SHP77 (cell line): ENCODE measurements at regions not wholly inside any gene's neighbourhood (a gene's known extent, or its start where the extent isn't known, plus 50 kb on each side); places are given as distances from the start of the nearest gene placed in this dataset.
A peak's percentile ranks its signal among the peaks of the same experiment; 100 is the strongest.
"Not testable (repeated sequence)": the region's sequence is repeated elsewhere in the genome, so short reads cannot be mapped to it uniquely, and the experiment has no call there.

ENCODE experiments used
- DNase-seq, 2 experiments: peaks; one replicate each; lab custom pipeline; 2025; lab: John Stamatoyannopoulos, UW

DNA sequence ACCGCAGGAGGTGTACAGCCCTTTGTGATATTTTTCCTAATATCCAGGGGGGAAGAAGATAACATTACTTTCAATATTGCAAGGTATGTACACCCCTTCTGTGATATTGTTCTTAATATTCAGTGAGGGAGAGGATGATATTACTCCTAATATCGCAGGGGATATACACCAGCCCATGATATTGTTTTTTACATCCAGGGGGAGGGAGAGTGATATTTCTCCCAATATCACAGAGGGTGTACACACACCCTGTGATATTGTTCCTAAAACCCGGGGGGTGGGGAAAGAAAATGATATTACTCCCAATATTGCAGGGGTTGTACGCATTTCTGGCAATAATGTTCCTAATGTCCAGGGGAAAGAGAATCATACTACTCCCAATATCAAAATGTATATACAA is 58.0 kb upstream of the SLC25A48 start:
- DNase-seq, result no peak

DNA sequence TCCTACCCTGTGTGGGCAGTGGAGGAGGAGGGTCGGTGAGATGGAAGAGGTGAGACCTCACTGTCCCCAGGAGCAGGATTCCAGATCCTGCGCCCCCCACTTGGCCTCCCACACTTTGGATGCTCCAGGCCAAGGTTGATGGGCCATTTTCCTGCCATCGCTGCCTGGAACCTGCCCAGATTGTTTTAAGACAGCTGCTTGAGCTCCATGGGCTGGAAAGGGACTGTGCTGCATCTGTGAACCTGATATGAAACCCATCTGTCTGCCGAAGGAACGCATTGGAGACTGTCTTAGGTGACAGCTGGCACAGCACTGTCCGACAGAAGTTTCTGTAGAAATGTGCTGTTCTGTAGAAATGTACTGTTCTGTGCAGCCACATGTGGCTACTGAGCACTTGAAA is 72.7 kb upstream of the SLC25A48 start:
- no peak for DNase-seq

DNA sequence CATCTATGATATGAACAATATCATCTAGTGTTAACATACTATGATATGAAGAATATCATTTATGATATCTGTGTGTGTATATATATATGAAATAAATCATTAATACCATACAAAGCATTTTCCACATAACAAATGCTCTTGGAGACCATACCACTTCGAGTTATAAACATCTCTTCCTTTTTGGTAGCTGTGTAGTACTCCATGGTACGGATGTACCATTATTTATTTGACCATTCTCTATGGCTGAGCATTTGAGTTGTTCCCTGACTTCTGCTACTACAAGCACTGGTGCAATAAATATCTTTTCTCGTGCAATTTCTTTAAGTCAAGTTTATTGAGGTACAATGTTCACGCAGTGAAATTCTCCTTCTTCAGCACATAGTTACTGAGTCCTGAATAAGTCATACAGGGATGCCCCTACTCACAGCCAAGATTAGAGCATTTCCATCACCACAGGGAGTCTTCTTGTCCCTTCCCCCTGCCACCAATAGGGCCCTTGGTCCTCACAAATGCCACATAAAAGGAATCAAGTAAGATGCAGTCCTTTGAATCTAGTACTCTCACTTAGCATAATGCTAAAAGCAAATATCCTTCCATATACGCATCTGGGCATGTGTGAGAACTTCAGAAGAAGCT is 75.2 kb upstream of the SLC25A48 start:
- no peak for DNase-seq

DNA sequence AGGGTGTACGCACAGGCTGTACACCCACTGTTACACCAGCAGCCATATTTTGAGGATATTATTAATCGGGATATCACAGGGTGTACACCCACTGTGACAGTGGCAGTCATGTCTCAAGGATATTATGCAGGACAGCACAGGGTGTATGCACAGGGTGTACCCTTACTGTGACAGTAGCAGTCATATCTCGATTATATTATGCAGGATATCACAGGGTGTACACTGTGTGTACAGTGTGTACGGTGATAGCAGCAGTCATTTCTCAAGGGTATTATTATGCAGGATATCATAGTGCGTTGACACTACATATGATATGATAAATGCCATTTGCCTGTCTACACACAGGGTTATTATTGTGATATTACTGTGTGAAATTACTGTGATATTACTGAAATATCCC is 80.5 kb upstream of the SLC25A48 start:
- DNase-seq, result no peak

DNA sequence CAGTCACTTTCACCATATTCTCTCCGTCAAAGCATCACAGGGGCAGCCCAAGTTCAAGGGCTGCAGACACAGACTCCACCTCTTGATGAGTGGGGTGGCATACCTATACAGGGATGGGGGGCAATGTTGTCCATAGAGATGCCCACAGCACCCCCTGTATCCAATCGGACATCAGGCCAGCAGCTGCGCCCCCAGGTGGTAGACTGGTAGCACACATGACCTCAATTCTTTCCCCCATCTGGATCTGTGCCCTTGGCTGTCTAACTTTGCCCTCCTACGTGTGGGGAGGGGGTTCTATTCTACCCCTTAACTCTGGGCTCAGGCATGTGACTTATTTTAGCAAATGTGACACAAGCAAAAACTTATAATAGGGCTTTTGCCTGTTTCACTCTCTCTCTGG is 84.0 kb upstream of the SLC25A48 start:
- no peak for DNase-seq

DNA sequence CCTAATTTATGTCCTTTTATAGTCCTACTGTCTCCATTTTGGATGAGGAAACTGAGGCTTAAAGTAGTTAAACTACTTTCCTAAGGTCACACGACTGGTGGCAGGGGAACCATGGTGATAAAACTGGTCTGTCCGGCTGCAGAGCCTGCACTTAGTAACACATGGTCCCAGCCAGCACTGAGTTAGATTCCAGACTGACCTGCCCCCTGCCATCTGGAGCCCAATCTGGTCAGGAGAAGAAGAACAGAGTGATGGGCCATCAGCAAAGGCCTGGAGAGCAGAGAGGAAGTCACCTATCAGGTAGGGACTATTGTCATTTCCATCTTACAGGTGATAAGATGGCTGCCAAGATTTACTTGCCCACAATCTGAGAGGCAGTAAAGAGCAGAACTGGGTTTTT is 86.6 kb upstream of the SLC25A48 start:
- DNase-seq, result no peak

DNA sequence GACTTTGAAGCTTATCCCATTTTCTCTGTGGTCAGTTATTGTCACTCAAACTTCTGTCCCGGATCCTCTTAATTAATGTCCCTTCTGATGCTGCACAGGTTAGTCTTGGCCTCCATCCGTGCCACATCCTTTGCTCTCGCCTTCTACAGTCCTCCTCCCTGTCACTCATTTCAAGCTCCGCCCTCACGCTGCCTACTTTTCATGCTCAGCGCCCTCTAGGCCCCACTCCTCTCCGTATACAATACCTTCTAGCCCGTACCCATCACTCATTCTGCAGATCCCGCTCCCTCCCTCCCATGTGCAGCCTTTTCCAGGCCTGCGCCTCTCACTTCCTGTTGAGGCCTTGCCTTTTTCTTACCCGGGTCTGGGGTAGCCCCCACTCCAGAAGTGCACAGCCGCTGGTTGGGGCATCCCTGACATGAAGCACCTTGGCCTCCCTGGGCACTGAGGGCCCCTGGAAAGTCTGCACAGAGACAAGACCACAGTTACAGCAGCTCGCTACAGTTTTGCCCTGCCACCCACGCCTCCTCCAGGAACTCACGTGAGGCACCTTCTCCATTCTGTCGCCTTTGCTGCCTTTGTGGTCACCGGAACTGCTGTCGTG is 88.5 kb upstream of the SLC25A48 start:
- DNase-seq, result peak in 1 of 2 experiments; percentile 6

DNA sequence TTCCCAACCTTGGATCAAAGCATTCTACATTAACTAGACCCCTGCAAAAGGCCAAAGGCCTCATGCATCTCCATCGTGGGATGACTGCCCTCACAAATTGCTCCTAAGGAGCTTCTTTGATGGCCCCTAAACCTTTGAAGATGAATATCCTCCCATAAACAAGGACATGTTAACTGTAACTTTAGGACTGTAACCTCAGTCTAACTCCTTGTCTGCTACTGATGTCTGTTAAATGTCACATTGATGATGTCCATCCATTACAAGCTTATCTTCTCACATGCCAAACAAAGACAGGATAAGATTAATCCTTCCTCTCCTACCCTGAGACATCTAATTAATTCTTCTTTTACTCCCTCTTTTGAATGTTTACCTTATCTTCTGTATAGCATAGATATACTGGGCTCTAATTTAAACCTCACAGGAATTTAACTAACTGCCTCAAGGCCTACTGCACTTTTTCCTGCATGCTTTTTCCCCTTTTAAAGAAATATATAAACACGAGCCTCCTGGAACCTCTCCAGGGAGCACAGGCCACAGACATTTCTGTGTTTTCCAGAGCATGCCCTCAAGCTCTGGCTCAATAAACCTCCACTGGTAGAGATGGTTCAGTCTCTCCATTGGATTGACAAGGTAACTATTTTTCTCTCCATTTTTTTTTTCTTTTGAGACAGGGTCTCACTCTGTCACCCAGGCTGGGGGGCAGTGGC is 90.6 kb upstream of the SLC25A48 start:
- DNase-seq, result no peak

DNA sequence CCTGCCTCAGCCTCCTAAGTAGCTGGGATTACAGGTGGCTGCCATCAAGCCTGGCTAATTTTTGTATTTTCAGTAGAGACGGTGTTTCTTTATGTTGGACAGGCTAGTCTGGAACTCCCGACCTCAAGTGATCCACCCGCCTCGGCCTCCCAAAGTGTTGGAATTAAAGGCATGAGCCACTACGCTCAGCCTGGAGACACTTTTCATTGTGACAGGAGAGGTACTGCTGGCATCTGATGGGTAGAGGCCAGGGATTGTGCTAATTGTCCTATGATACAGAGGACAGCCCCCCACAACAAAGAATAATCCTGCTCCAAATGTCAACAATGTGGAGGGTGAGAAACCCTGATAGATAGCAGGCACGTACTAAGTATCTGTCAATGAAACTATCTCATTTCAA is 91.3 kb upstream of the SLC25A48 start:
- DNase-seq, result no peak

DNA sequence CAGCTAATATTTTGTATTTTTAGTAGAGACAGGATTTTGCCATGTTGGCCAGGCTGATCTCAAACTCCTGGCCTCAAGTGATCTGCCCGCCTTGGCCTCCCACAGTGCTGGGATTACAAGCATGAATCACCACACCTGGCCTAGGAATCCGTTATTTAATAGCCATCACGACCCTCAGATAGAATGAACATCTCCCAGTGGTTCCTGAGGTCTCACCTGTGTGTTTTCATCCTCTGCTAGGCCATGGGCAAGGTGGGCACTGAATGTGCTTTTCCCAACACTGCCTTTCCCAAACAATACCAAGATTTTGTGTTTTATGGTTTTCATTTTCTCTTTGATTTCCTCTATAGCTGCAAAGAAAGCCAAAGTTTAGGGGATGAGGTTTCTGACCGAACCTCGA is 92.2 kb upstream of the SLC25A48 start:
- not testable (repeated sequence) for DNase-seq

DNA sequence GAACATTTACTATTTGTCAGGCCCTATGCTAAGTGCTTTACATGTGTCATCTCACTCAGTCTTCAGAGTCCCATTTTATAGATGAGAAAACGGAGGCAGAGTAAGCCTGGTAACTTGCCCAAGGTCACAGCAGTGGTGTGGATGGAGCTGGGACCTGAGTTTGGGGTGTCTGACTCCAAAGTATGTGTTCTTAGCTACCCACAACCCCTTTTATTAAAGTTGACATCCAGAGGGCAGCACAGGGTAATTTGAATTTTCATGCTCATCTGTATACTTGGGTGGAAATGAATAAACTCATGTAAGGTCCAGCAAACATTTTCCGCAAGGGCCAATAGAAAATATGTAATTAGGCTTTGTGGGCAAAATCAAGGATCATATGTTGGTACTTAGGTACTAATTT is 93.4 kb upstream of the SLC25A48 start:
- DNase-seq, result no peak

DNA sequence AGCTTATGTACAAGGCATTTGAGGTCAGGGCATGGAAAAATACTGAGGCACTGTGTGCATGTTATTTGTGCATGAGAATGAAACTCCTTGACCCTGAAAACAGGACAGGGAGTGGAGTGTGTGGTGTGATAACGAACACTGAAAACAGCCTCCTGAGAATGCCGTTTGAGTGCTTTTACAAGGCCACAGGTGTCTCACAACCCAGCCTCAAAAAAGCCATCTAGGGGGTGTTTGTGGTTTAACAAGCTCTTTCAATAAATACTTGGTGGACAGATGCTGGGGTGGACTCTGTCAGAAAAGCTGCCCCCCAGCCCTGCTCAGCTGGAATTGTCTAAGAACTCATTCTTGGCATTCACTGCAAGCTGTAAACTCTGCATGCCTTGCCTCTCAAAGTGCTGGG is 94.0 kb upstream of the SLC25A48 start:
- DNase-seq, result no peak

DNA sequence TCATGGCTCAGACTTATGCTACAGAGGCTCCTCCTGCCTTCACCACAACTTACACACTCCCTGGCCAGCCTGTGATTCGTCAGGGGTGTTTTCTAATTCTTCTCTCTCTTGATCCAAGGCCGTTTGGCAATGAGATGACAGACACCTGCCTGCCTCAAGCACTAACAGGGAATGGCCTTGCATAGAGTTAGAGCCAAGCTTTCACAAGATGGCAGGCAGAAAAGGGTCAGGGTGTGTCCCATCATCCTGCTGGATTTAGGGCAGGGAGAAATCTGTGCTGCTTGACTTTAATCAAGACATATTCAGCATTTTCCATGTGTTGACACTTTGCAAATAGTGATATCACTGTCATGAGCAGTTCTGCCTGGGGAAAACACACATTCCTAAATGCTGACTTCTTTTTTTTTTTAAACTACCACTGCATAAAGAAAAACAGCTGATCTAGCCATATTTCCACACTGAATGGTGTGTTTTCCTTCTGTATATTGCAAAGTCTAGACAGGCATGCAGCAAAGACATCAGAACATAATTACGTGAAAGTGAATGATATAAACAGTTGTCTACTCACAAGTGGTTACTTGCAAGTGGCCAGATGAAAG is 95.0 kb upstream of the SLC25A48 start:
- no peak for DNase-seq

DNA sequence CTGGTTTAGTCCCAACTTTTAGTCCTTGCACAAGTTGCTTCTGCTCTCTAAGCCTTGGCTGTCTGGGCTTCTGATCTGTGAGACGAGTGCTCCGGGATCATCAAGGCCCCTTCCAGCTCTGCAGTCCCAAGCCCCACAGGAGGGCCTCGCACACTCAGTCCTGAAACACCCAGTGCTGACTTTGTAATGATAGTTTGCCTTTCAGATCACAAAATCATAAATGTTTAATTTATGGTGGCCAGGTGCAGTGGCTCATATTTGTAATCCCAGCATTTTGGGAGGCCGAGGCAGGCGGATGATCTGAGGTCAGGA is 95.9 kb upstream of the SLC25A48 start:
- DNase-seq, result no peak

DNA sequence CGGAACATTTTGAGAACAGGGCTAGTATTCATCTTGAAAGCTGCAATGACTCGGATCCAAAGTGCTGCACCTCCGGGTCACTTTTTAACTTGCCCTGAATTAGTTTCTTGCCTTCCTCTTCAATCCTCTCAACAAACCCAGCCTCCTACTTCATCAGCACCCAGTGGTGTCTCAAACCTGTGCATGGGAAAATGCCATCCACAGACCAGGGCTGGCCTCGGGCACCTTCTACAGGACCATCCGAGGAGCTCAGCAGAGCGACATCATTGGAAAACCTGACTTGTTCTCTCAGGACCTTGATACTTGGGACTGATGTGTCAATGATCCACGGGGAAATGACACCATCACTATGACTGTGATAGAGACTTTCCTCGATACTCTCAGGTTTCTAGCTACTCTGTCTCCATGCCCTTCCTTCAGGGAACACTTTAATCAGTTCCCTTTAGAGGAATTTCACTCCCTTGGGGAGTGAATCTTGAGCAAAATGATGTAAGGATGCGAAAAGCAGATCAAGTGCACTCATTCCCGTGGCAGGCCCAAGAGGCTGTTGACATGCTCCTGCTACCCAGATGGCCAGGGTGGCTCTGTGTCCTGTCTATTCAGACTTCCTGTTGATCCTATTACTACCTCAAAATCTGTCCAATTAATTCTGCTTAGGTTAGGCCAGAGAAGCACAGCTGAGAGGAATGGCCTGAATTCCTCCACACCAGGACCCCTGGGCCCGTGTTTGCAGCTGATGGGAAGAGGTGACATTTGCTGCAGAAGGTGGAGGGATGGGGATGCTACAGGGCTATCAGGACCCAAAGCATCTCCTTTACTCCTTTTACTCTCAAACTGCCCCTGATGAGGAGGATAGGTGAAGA is 96.5 kb upstream of the SLC25A48 start:
- DNase-seq, result no peak

DNA sequence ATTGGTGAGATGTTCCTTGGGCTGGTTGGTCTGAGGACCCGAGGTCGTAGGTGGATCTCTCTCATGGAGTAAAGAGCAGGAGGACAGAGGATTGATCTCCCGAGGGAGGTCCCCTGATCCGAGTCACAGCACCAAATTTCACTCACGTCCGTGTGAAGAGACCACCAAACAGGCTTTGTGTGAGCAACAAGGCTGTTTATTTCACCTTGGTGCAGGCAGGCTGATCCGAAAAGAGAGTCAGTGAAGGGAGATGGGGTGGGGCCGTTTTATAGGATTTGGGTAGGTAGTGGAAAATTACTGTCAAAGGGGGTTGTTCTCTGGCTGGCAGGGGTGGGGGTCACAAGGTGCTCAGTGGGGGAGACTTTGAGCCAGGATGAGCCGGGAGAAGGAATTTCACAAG is 97.5 kb upstream of the SLC25A48 start:
- not testable (repeated sequence) for DNase-seq

DNA sequence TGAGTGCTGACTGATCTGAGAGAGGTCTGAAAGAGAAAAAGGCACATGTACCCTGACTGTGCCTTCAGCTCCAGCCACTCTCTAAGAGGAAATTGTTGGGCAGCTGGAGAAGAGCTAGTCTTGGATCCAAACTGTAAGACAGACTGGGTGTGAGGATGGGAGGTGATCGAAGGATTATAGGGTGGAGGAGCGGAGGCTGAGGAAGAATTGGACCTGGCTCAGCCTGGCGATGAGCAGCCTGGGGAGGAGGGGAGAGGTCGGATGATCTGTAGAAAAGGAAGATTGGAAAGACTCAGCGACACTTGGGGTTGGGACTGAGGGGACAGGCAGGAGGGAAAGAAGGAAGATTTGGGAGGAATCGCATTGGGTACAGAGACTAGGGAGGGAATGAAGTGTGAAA is 98.6 kb upstream of the SLC25A48 start:
- no peak for DNase-seq

DNA sequence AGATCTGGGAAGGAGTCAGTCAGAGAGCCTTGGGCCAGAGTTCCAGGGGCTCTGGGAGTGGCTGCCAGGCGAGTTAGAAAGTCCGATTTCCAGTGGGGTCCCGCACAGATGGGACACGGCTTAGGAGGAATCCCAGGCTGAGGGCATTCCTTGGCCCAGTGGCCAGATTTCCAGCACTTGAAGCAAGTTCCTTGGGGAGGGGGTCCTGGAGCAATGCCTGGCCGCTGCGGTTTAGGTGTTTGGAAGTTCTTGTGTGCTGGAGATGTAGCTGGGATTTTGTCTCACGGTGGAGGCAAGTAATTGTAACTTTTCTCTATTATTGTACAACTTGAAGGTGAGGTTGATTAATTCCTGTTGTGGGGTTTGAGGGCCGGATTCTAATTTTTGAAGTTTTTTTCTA is 99.5 kb upstream of the SLC25A48 start:
- not testable (repeated sequence) for DNase-seq

DNA sequence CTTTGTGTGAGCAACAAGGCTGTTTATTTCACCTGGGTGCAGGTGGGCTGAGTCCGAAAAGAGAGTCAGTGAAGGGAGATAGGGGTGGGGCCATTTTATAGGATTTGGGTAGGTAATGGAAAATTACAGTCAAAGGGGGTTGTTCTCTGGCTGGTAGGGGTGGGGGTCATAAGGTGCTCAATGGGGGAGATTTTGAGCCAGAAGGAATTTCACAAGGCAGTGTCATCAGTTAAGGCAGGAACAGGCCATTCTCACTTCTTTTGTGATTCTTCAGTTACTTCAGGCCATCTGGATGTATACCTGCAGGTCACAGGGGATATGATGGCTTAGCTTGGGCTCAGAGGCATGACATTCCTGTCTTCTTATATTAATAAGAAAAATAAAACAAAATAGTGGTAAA is 103.4 kb upstream of the SLC25A48 start:
- DNase-seq, result not testable (repeated sequence)

DNA sequence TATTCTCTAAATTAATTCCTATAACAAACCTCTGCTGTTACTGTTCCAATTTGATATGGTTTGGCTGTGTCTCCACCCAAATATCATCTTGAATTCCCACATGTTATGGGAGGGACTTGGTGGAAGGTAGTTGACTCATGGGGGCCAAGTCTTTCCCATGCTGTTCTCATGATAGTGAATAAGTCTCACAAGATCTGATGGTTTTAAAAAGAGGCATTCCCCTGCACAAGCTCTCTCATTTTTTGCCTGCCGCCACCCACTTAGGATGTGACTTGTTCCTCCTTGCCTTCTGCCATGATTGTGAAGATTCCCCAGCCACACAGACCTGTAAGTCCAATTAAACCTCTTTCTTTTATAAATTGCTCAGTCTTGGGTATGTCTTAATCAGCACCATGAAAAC is 104.3 kb upstream of the SLC25A48 start:
- DNase-seq, result not testable (repeated sequence)

DNA sequence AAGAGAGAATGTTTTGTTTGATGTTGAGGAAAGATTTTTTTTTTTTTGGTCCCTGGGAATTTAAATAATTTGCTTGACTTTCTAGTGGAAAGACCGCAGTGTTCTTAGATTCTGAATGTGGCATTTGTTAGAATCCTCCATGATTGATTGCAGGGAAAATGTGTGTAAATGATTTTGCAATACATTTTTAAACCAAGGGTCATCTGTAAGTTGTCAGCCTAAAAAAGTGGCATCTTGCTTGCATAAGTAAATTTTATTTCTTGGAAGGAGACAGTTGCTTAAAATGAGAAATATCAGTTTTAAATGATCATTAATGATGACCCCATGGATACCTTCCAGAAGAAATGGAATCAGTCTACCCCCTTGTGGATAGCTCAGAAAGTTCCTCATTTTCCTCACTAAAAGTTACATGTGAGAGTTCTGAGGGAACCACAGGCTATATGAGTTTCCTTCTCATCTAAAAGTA is 105.1 kb upstream of the SLC25A48 start:
- DNase-seq, result no peak

DNA sequence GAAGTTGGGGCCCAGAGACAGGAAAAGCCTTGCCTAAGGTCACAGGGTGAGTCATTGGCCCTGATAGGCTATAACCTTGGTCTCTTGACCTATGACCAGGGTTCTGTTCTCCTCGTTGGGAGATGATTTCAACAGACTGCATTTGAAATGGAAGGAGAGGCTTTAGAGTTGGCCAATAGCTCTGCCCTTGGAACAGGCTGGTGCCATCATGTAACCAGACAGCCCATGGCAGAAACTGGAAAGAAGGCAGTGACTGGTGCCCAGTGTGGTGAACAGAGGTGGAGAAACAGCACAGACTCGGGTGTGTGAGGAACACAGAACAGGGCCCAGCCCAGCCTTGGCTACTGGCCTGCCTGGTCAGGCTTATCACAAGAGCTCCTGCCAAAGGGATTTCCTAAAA is 109.8 kb upstream of the SLC25A48 start:
- DNase-seq, result no peak
